ENCODE measurements at regions not wholly inside any gene's neighbourhood (a gene's known extent, or its start where the extent isn't known, plus 50 kb on each side); places are given as distances from the start of the nearest gene placed in this dataset.

DNA sequence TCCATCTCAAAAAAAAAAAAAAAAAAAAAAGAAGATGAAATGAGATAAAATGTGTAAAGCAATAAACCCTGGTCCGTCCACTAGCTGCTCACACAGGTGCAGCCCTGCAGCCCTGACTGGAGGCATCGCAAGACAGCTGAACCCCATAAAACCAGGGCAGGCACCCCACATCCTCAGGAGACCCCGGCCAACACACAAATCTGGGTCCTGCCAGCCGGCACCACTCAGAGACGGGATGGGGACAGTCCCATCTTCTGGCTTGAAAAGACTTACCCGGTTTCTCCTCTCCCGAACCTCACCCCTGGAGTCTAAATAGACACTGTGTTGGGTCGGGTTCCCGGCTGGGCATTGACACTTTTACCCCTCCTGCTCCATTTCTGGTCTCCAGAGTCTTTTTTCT, 52.7 kb upstream of the TNRC6C start:
- H3K4me3 Mint-ChIP-seq, result no peak overlapping the region
- H3K27me3 Mint-ChIP-seq (ENCODE audit: low read depth, poor library complexity), result peaks cover 40% of the 10 kb centered on the region
- peaks cover 2% of the 10 kb centered on the region for H3K4me1 Mint-ChIP-seq

GRCh38 chr17:77906377-77906871, 52.1 kb upstream of the TNRC6C start:
- TF ChIP-seq CTCF (IDR thresholded peaks at IDR 0.05), result no peak
- Mint-ChIP-seq H3K4me3 (no peak overlapping the region), H3K36me3 (ENCODE audit: low read depth) (no peaks in the 10 kb centered on the region), H3K27me3 (ENCODE audit: low read depth, poor library complexity) (peaks cover 43% of the 10 kb centered on the region), H3K27ac (no peak overlapping the region), H3K9me3 (peaks cover 14% of the 10 kb centered on the region), H3K4me1 (no peaks in the 10 kb centered on the region)
- DNase-seq, result no peak

More for the DNA sequence above, 52.7 kb upstream of the TNRC6C start:
- peaks cover 8% of the 10 kb centered on the region for H3K9me3 Mint-ChIP-seq
- no peak for TF ChIP-seq CTCF (IDR thresholded peaks at IDR 0.05)
- no peaks in the 10 kb centered on the region for H3K36me3 Mint-ChIP-seq (ENCODE audit: low read depth)
- no peak overlapping the region for H3K27ac Mint-ChIP-seq
- DNase-seq, result no peak

DNA sequence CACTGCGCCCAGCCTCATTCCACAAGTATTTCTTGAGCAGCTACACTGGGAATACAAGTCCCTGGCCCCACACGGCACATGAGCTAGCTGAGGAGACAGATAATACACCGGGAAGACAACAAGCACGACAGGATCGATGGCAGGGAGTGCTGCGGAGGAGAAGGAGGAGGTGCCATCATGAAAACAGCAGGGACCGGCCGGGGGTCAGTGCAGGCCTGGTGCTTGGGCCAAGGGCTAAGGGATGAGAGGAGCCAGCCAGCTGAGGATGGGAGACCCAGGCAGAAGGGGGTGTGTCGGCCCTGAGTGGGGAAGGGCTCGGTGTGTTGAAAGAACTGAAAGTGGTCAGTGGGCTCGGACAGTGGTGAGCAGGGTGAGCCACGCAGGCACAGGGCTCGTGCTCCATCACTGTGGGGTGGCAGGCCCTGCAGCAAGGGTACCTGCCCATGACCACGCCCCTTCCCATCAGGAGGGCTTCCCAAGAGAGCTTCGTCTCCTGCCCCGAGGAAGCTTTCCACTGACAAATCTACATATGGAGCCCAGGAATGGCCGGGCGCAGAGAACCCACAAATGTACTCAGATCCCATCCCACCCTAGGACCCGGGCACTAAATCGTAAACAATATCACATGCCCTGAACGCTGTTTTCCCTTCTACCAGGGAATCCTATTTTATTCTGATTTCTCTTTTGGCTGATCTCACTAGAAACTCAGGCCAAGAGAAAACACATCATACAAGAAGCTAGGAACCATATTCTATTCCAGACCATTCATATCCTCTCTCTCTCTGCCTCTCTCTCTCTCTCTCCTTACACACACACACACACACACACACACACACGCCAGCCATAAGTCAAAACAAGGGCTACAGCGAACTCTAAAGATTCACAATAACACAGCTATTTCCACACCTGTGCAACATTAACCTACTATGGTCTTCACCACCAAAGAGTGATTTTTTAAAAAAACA, 50.7 kb upstream of the TNRC6C start:
- DNase-seq, result no peak
- no peak for TF ChIP-seq CTCF (IDR thresholded peaks at IDR 0.05)
- Mint-ChIP-seq H3K4me3 (no peak overlapping the region), H3K27ac (no peak overlapping the region), H3K36me3 (ENCODE audit: low read depth) (no peaks in the 10 kb centered on the region), H3K27me3 (ENCODE audit: low read depth, poor library complexity) (peaks cover 40% of the 10 kb centered on the region), H3K9me3 (peaks cover 27% of the 10 kb centered on the region), H3K4me1 (no peaks in the 10 kb centered on the region)

DNA sequence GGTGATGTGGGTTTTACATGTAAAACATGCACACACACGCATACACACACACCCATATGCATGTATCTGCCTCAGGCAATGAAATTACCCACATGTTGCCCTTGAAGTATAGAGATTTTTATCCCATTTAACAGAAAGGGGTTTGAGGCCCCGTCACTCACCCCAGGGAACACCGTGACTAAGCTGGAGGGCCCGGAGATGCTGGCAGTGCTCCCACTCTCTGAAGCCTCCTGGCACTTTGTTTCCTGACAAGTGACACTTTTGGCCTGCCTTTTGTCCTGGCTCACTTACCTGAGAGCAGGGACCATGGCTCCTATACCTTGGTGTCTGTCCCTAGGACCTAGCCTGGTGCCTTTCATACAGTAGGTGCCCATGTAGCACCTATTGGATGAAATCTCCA, 50.0 kb upstream of the TNRC6C start:
- no peaks in the 10 kb centered on the region for H3K4me1 Mint-ChIP-seq
- H3K27me3 Mint-ChIP-seq (ENCODE audit: low read depth, poor library complexity), result peaks cover 37% of the 10 kb centered on the region
- TF ChIP-seq CTCF (IDR thresholded peaks at IDR 0.05), result no peak

More for the DNA sequence above, 50.0 kb upstream of the TNRC6C start:
- Mint-ChIP-seq H3K36me3 (ENCODE audit: low read depth) (no peaks in the 10 kb centered on the region), H3K27ac (no peak overlapping the region), H3K9me3 (peaks cover 28% of the 10 kb centered on the region), H3K4me3 (no peak overlapping the region)
- no peak for DNase-seq
